HepG2 (cell line): ENCODE measurements at regions not wholly inside any gene's neighbourhood (a gene's known extent, or its start where the extent isn't known, plus 50 kb on each side); places are given as distances from the start of the nearest gene placed in this dataset.

Experiments used
- ARID5B ChIP-seq: IDR thresholded peaks from 2 replicates; pipeline ENCODE4 v1.4.0; 2020; ENCODE audit warnings: mild to moderate bottlenecking, missing genetic modification reagents
- FOSL2 ChIP-seq: sonication (generic); formaldehyde crosslinking; IDR thresholded peaks from 2 replicates; pipeline ENCODE4 v1.4.0; 2020; ENCODE audit warnings: missing genetic modification reagents
- FOXP1 ChIP-seq, 2 experiments: fragments of 450-650 bp in 1 of 2; IDR thresholded peaks; 2 replicates each; pipeline ENCODE4 v1.6.1; 2017 to 2018; ENCODE audit warnings: antibody characterized with exemption in 1 of 2
- HMG20B ChIP-seq: conservative IDR thresholded peaks from 2 replicates; pipeline ENCODE4 v1.6.1; 2016; ENCODE audit warnings: missing genetic modification reagents, missing compliant biosample characterization
- HNF4G ChIP-seq, 2 experiments: sonication (generic) in 1 of 2; formaldehyde crosslinking in 1 of 2; IDR thresholded peaks; 2 replicates each; pipeline versions ENCODE4 v1.4.0 to v1.6.1; 2011 to 2020; ENCODE audit warnings: borderline replicate concordance in 2 of 2, low read depth in 2 of 2, mild to moderate bottlenecking in 2 of 2, low read length in 1 of 2, missing genetic modification reagents in 1 of 2, moderate library complexity in 1 of 2
- TCF7 ChIP-seq: sonication (generic); IDR thresholded peaks from 2 replicates; pipeline ENCODE4 v1.6.1; 2016; ENCODE audit warnings: antibody characterized with exemption, low read depth
- ZFP82 ChIP-seq: sonication (generic); formaldehyde crosslinking; IDR thresholded peaks from 2 replicates; pipeline ENCODE4 v1.5.1; 2020; ENCODE audit warnings: mild to moderate bottlenecking, missing genetic modification reagents, borderline replicate concordance
- ZMYM4 ChIP-seq: sonication (generic); formaldehyde crosslinking; IDR thresholded peaks from 2 replicates; pipeline ENCODE4 v1.8.1; 2023; ENCODE audit warnings: mild to moderate bottlenecking, missing genetic modification reagents
- ZNF143 ChIP-seq: sonication (generic); formaldehyde crosslinking; IDR thresholded peaks from 2 replicates; pipeline ENCODE4 v1.4.0; 2020; ENCODE audit warnings: missing genetic modification reagents
- ZNF430 ChIP-seq: sonication (generic); formaldehyde crosslinking; IDR thresholded peaks from 2 replicates; pipeline ENCODE4 v1.9.0; 2021; ENCODE audit warnings: mild to moderate bottlenecking, missing genetic modification reagents
- ZNF761 ChIP-seq: sonication (generic); formaldehyde crosslinking; conservative IDR thresholded peaks from 2 replicates; pipeline ENCODE4 v1.4.0; 2020; ENCODE audit warnings: mild to moderate bottlenecking, missing genetic modification reagents
- TF ChIP-seq, protein P1 (sequence below): sonication (generic); formaldehyde crosslinking; IDR thresholded peaks from 2 replicates; pipeline ENCODE4 v1.9.0; 2021; ENCODE audit warnings: missing genetic modification reagents, mild to moderate bottlenecking, borderline replicate concordance
- TF ChIP-seq, protein P2 (sequence below): sonication (generic); formaldehyde crosslinking; IDR thresholded peaks from 2 replicates; pipeline ENCODE4 v1.4.0; 2020; ENCODE audit warnings: missing genetic modification reagents

- TF ChIP-seq ARID5B (CRISPR knock-in tag): peak; percentile 63; the same call in 1 of the 2 replicates
- TF ChIP-seq, protein P1, sequence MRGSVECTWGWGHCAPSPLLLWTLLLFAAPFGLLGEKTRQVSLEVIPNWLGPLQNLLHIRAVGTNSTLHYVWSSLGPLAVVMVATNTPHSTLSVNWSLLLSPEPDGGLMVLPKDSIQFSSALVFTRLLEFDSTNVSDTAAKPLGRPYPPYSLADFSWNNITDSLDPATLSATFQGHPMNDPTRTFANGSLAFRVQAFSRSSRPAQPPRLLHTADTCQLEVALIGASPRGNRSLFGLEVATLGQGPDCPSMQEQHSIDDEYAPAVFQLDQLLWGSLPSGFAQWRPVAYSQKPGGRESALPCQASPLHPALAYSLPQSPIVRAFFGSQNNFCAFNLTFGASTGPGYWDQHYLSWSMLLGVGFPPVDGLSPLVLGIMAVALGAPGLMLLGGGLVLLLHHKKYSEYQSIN (CRISPR knock-in tag): no peak
- no peak for TF ChIP-seq ZNF761
- TF ChIP-seq FOSL2 (CRISPR knock-in tag): 0 out of 2 replicates have a peak, but pooled peaks have one; percentile 5
- TF ChIP-seq TCF7: peak; percentile 74
- no peak for TF ChIP-seq ZFP82
- no peak for TF ChIP-seq FOXP1 (IDR thresholded peaks at IDR 0.05)
- TF ChIP-seq FOXP1 (CRISPR knock-in tag; IDR thresholded peaks at IDR 0.05): no peak; the same call in 1 of the 2 replicates
- peak; percentile 58; the same call in 1 of the 2 replicates for TF ChIP-seq ZNF143
- peak; percentile 63; the same call in 1 of the 2 replicates for TF ChIP-seq HNF4G (IDR thresholded peaks at IDR 0.05; ENCODE audit: borderline replicate concordance, low read depth, low read length)
- TF ChIP-seq HNF4G (CRISPR knock-in tag; IDR thresholded peaks at IDR 0.05; ENCODE audit: borderline replicate concordance, low read depth): no peak
- TF ChIP-seq, protein P2, sequence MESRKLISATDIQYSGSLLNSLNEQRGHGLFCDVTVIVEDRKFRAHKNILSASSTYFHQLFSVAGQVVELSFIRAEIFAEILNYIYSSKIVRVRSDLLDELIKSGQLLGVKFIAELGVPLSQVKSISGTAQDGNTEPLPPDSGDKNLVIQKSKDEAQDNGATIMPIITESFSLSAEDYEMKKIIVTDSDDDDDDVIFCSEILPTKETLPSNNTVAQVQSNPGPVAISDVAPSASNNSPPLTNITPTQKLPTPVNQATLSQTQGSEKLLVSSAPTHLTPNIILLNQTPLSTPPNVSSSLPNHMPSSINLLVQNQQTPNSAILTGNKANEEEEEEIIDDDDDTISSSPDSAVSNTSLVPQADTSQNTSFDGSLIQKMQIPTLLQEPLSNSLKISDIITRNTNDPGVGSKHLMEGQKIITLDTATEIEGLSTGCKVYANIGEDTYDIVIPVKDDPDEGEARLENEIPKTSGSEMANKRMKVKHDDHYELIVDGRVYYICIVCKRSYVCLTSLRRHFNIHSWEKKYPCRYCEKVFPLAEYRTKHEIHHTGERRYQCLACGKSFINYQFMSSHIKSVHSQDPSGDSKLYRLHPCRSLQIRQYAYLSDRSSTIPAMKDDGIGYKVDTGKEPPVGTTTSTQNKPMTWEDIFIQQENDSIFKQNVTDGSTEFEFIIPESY: no peak
- no peak for TF ChIP-seq ZNF430 (CRISPR knock-in tag)
- no peak for TF ChIP-seq HMG20B
- TF ChIP-seq ZMYM4 (CRISPR knock-in tag): peak; percentile 28; the same call in 1 of the 2 replicates
These were observed 220.7 kb downstream of the RFC3 start (continued) for GRCh38 chr13:34038541-34039068.
